HepG2 (cell line): ENCODE measurements at regions not wholly inside any gene's neighbourhood (a gene's known extent, or its start where the extent isn't known, plus 50 kb on each side); places are given as distances from the start of the nearest gene placed in this dataset.
A peak's percentile ranks its signal among the peaks of the same experiment; 100 is the strongest.

Experiments
- ATAC-seq: fragments of 200-7000 bp; cut with Tn5 transposase; 3 replicates; pipeline ENCODE4 v1.9.1; 2020; ENCODE audit warnings: mild to moderate bottlenecking, moderate library complexity
- BruUV-seq: library from RNA; stranded (reverse); fragments of 400-500 nt; replicated peaks from 2 replicates; lab custom pipeline; 2021; lab: Mats Ljungman, UMichigan
- CTCF ChIA-PET: fragments of 300-600 bp; formaldehyde crosslinking; extraction: SDS; loops from one replicate; lab custom pipeline; 2021; ENCODE audit warnings: low total read pairs, inconsistent platforms, low intra/inter-chr PET ratio; lab: Yijun Ruan, JAX
- POLR2A ChIA-PET: fragments of 350-600 bp; sonication (Branson Sonifier 250); formaldehyde crosslinking; loops from one replicate; lab custom pipeline; 2020; ENCODE audit warnings: antibody characterized with exemption, inconsistent platforms; lab: Yijun Ruan, JAX
- DNase-seq: peaks from one replicate; pipeline ENCODE4 v3.0.0-alpha.2; 2015; ENCODE audit warnings: low spot score
- FAIRE-seq: peaks from 3 replicates; lab custom pipeline; 2011; peaks lifted over from hg19 to GRCh38; lab: Jason Lieb, UNC
- H2AFZ ChIP-seq: one replicate; pipeline ENCODE4 v1.6.1; 2011; ENCODE audit warnings: low read length, inconsistent platforms
- H3K27ac ChIP-seq: fragments of 300-600 bp; 3 replicates; pipeline ENCODE4 v1.8.0; 2011; ENCODE audit warnings: mixed run types, mild to moderate bottlenecking, mixed read lengths, low read length, inconsistent platforms; ENCODE audit not compliant: insufficient read depth; ENCODE audit errors: extremely low read length
- H3K27me3 ChIP-seq, 2 experiments: fragments of 200-600 bp in 1 of 2; 2 replicates in 1 of 2; 3 replicates in 1 of 2; pipeline versions ENCODE4 v1.6.0 to v1.8.0; 2011; ENCODE audit warnings: low read length in 2 of 2, mild to moderate bottlenecking in 2 of 2, moderate library complexity in 2 of 2, inconsistent platforms in 1 of 2; ENCODE audit not compliant: insufficient read depth in 2 of 2, control insufficient read depth in 1 of 2
- H3K36me3 ChIP-seq, 2 experiments: fragments of 200-600 bp in 1 of 2; replicated peaks in 1 of 2; 2 replicates in 1 of 2; 3 replicates in 1 of 2; pipeline versions ENCODE4 v1.5.1 to v1.8.0; 2011; ENCODE audit warnings: low read length in 2 of 2, inconsistent platforms in 1 of 2; ENCODE audit not compliant: insufficient read depth in 2 of 2, control insufficient read depth in 1 of 2
- H3K4me1 ChIP-seq: 2 replicates; pipeline ENCODE4 v1.5.1; 2012; ENCODE audit warnings: low read length, inconsistent platforms; ENCODE audit not compliant: insufficient read depth
- H3K4me2 ChIP-seq: 2 replicates; pipeline ENCODE4 v1.6.0; 2011; ENCODE audit warnings: low read depth, low read length, inconsistent platforms
- H3K4me3 ChIP-seq, 3 experiments: fragments of 200-600 bp in 1 of 3; sonication (generic), shearing (Covaris generic) in 1 of 3; replicated peaks in 1 of 3; 2 replicates each; pipeline ENCODE4 v1.5.1; 2011 to 2016; ENCODE audit warnings: low read length in 3 of 3, inconsistent platforms in 2 of 3, low read depth in 2 of 3, mild to moderate bottlenecking in 2 of 3, control low read depth in 1 of 3, mixed read lengths in 1 of 3; ENCODE audit not compliant: insufficient read depth in 1 of 3
- H3K79me2 ChIP-seq: one replicate; pipeline ENCODE4 v1.6.1; 2011; ENCODE audit warnings: low read length, inconsistent platforms; ENCODE audit not compliant: insufficient read depth
- H3K9ac ChIP-seq: 2 replicates; pipeline ENCODE4 v1.6.0; 2011; ENCODE audit warnings: mild to moderate bottlenecking, low read depth, low read length, inconsistent platforms; ENCODE audit not compliant: insufficient read depth
- H3K9me3 ChIP-seq: 2 replicates; pipeline ENCODE4 v1.5.1; 2012; ENCODE audit warnings: mild to moderate bottlenecking, low read length
- H4K20me1 ChIP-seq: 2 replicates; pipeline ENCODE4 v1.6.0; 2011; ENCODE audit warnings: inconsistent platforms, mild to moderate bottlenecking, low read length, moderate library complexity; ENCODE audit not compliant: insufficient read depth
- EED ChIP-seq: sonication (generic); formaldehyde crosslinking; IDR thresholded peaks from 2 replicates; pipeline ENCODE4 v1.5.0; 2020; ENCODE audit warnings: mild to moderate bottlenecking, missing genetic modification reagents
- RXRA ChIP-seq: sonication (generic); formaldehyde crosslinking; IDR thresholded peaks from 2 replicates; pipeline ENCODE4 v1.5.1; 2020; ENCODE audit warnings: missing genetic modification reagents
- SP4 ChIP-seq: sonication (generic); formaldehyde crosslinking; IDR thresholded peaks from 2 replicates; pipeline ENCODE4 v1.8.1; 2023; ENCODE audit warnings: mild to moderate bottlenecking, missing genetic modification reagents
- XRCC5 ChIP-seq: fragments of 200-400 bp; formaldehyde crosslinking; optimal IDR thresholded peaks from 2 replicates; pipeline ENCODE3; 2017; ENCODE audit warnings: mild to moderate bottlenecking, low read length
- WGBS: methylation state at CpG from one replicate; pipeline ENCODE4 v1.1.6; 2017; ENCODE audit warnings: low lambda C conversion rate; 5-methylcytosine and 5-hydroxymethylcytosine counted together
- in situ Hi-C: cut with HindIII; loops from 2 replicates; pipeline ENCODE4 v1.10.0; 2017; ENCODE audit warnings: low pct_unique_long_range_greater_than_20kb; ENCODE audit not compliant: extremely low pct_ligation_motif_present
- intact Hi-C: fragments of 100-400 bp; cut with micrococcal nuclease; formaldehyde crosslinking; loops from one replicate; pipeline ENCODE4 v1.10.0; 2022; ENCODE audit not compliant: unreplicated experiment
- TF ChIP-seq, protein P1 (sequence below): sonication (generic); formaldehyde crosslinking; IDR thresholded peaks from 2 replicates; pipeline ENCODE4 v1.4.0; 2020; ENCODE audit warnings: missing genetic modification reagents, borderline replicate concordance
- TF ChIP-seq, protein P2 (sequence below): sonication (generic); formaldehyde crosslinking; IDR thresholded peaks from 2 replicates; pipeline ENCODE4 v1.5.0; 2020; ENCODE audit warnings: missing genetic modification reagents, mild to moderate bottlenecking, borderline replicate concordance
- TF ChIP-seq, protein P3 (sequence below): sonication (generic); formaldehyde crosslinking; IDR thresholded peaks from 2 replicates; pipeline ENCODE4 v1.5.0; 2020; ENCODE audit warnings: mild to moderate bottlenecking, missing genetic modification reagents, moderate library complexity

DNA sequence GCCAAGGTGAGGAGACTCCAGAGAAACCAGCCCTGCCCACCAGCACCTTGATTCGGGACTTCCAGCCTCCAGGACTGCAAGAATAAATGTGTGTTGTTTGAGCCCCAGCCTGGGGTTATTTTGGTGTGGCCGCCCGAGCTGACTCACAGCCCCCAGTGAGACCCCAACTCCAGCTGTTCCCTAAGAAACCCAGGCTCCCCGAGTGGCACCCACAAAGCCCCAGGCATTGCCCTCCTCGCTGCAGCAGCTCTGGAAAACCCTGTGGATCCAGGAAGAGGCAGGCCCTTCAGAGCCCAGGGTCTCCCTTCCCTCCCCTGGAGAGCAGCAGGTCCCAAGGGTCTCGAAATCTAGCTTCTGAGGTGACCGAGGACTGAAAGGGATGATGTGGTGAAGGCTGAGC, 69.2 kb upstream of the PPP1R26 start:
- no TSS peak for BruUV-seq
- Histone ChIP-seq H3K9ac (no peak overlapping the region), H3K4me2 (no peak overlapping the region), H3K27ac (no peak overlapping the region), H3K4me1 (no peaks in the 10 kb centered on the region), H3K4me3 (no peak overlapping the region), H3K27me3 (peaks cover 5 to 58% of the 10 kb centered on the region in 2 experiments), H3K36me3 (no peaks in the 10 kb centered on the region), H4K20me1 (no peaks in the 10 kb centered on the region; the same call in 1 of the 2 replicates), H2AFZ (no peak overlapping the region), H3K79me2 (no peaks in the 10 kb centered on the region), H3K9me3 (no peaks in the 10 kb centered on the region)
- ChIA-PET POLR2A (no interaction called here), CTCF (interaction anchor here (4.7 kb wide), 1 partner anchor 324 kb away, joined by 62 read pairs; the partner anchor contains the start of gene OLFM1)
- 16% methylated on average over 4 of the region's 7 CpGs for WGBS
- intact Hi-C loops (no loop called here), in situ Hi-C loops (loop anchor here (5.0 kb wide), 1 partner anchor 323 kb away; the partner anchor contains the start of gene OLFM1)
- TF ChIP-seq, protein P1, sequence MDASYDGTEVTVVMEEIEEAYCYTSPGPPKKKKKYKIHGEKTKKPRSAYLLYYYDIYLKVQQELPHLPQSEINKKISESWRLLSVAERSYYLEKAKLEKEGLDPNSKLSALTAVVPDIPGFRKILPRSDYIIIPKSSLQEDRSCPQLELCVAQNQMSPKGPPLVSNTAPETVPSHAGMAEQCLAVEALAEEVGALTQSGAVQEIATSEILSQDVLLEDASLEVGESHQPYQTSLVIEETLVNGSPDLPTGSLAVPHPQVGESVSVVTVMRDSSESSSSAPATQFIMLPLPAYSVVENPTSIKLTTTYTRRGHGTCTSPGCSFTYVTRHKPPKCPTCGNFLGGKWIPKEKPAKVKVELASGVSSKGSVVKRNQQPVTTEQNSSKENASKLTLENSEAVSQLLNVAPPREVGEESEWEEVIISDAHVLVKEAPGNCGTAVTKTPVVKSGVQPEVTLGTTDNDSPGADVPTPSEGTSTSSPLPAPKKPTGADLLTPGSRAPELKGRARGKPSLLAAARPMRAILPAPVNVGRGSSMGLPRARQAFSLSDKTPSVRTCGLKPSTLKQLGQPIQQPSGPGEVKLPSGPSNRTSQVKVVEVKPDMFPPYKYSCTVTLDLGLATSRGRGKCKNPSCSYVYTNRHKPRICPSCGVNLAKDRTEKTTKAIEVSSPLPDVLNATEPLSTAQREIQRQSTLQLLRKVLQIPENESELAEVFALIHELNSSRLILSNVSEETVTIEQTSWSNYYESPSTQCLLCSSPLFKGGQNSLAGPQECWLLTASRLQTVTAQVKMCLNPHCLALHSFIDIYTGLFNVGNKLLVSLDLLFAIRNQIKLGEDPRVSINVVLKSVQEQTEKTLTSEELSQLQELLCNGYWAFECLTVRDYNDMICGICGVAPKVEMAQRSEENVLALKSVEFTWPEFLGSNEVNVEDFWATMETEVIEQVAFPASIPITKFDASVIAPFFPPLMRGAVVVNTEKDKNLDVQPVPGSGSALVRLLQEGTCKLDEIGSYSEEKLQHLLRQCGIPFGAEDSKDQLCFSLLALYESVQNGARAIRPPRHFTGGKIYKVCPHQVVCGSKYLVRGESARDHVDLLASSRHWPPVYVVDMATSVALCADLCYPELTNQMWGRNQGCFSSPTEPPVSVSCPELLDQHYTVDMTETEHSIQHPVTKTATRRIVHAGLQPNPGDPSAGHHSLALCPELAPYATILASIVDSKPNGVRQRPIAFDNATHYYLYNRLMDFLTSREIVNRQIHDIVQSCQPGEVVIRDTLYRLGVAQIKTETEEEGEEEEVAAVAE: no peak
- DNase-seq (no peak), ATAC-seq (no peak), FAIRE-seq (no peak)

DNA sequence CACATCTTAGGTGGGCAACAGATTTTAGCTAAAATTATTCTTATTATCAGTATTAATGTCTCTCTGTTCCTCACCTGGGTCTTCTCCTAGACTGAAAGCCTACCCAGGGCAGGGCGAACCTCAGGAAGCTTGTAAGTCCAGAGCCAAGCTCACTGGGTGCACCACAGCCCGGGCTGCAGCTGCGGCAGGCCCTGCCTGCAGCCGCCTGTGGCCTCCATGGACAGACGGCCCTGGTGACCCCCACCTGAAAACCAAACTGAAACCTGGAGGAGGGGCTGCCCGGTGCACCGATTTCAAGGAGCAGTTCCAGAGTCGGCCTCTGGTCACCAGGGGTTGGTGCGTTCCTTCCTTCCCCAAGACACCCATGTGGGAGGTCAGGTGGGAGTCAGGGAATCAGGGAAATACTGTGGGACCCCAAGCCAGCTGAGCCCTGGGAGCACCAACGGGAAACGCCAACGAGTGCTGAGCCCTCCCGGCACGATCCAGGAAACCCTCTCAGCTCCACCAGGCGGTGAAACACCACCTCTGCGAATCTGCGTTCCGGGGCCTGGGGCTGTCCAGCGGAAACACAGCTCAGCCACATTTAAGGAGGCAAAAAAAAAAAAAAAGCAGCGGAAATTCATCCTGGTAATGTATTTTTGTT, 68.6 kb upstream of the PPP1R26 start:
- H3K4me3 ChIP-seq: no peak overlapping the region
- in situ Hi-C loops: loop anchor here (5.0 kb wide), 1 partner anchor 324 kb away; the partner anchor contains the start of gene OLFM1
- no peak overlapping the region for H3K9ac ChIP-seq
- H4K20me1 ChIP-seq: no peaks in the 10 kb centered on the region; the same call in 1 of the 2 replicates
- peak overlapping the region; percentile 23; the same call in 1 of the 2 replicates for H3K4me2 ChIP-seq
- no peaks in the 10 kb centered on the region for H3K79me2 ChIP-seq
- DNase-seq: peak; percentile 7
- TF ChIP-seq, protein P2, sequence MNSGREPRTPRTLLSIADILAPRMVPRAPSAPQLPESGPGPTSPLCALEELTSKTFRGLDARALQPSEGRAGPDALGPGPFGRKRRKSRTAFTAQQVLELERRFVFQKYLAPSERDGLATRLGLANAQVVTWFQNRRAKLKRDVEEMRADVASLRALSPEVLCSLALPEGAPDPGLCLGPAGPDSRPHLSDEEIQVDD: no peak
- TF ChIP-seq, protein P3, sequence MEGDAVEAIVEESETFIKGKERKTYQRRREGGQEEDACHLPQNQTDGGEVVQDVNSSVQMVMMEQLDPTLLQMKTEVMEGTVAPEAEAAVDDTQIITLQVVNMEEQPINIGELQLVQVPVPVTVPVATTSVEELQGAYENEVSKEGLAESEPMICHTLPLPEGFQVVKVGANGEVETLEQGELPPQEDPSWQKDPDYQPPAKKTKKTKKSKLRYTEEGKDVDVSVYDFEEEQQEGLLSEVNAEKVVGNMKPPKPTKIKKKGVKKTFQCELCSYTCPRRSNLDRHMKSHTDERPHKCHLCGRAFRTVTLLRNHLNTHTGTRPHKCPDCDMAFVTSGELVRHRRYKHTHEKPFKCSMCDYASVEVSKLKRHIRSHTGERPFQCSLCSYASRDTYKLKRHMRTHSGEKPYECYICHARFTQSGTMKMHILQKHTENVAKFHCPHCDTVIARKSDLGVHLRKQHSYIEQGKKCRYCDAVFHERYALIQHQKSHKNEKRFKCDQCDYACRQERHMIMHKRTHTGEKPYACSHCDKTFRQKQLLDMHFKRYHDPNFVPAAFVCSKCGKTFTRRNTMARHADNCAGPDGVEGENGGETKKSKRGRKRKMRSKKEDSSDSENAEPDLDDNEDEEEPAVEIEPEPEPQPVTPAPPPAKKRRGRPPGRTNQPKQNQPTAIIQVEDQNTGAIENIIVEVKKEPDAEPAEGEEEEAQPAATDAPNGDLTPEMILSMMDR (CRISPR knock-in tag): peak; percentile 42
- TF ChIP-seq EED (CRISPR knock-in tag) (no peak), SP4 (CRISPR knock-in tag) (no peak), XRCC5 (peak; percentile 41), RXRA (CRISPR knock-in tag) (no peak)
- WGBS: 2% methylated on average over 15 of the region's 20 CpGs
- no TSS peak for BruUV-seq
- ChIA-PET POLR2A (no interaction called here), CTCF (interaction anchor here (4.7 kb wide), 1 partner anchor 325 kb away, joined by 62 read pairs; the partner anchor contains the start of gene OLFM1)
- intact Hi-C loops: no loop called here
- peaks cover 5 to 53% of the 10 kb centered on the region in 2 experiments for H3K27me3 ChIP-seq
- no peak for FAIRE-seq
- H3K36me3 ChIP-seq: no peaks in the 10 kb centered on the region
- no peak overlapping the region for H2AFZ ChIP-seq
- H3K9me3 ChIP-seq: no peaks in the 10 kb centered on the region
- ATAC-seq: peak; percentile 65
- no peak overlapping the region for H3K27ac ChIP-seq
- no peaks in the 10 kb centered on the region for H3K4me1 ChIP-seq
